GDM1 (cell line): ENCODE measurements at regions not wholly inside any gene's neighbourhood (a gene's known extent, or its start where the extent isn't known, plus 50 kb on each side); places are given as distances from the start of the nearest gene placed in this dataset.

Experiments
- DNase-seq: peaks from one replicate; lab custom pipeline; 2025; lab: John Stamatoyannopoulos, UW

- DNase-seq: no peak
These were observed 77.4 kb upstream of the DOCK9 start for GRCh38 chr13:99055281-99055680.

- no peak for DNase-seq
These were observed 77.9 kb upstream of the DOCK9 start for GRCh38 chr13:99055735-99056134.

GRCh38 chr13:99056381-99057014, 78.6 kb upstream of the DOCK9 start:
- no peak for DNase-seq

- DNase-seq: no peak
These were observed 79.6 kb upstream of the DOCK9 start for GRCh38 chr13:99057310-99057975.

- DNase-seq: no peak
These were observed 80.9 kb upstream of the DOCK9 start for GRCh38 chr13:99058527-99059495.

GRCh38 chr13:99059498-99060075, 81.7 kb upstream of the DOCK9 start:
- DNase-seq: no peak

- DNase-seq: no peak
These were observed 83.5 kb upstream of the DOCK9 start for GRCh38 chr13:99061411-99061810.

- no peak for DNase-seq
These were observed 84.7 kb upstream of the DOCK9 start for GRCh38 chr13:99062593-99062992.

- no peak for DNase-seq
These were observed 85.3 kb upstream of the DOCK9 start for GRCh38 chr13:99063178-99063577.

- DNase-seq: no peak
These were observed 86.1 kb upstream of the DOCK9 start for GRCh38 chr13:99063952-99064351.

GRCh38 chr13:99064624-99065234, 86.9 kb upstream of the DOCK9 start:
- no peak for DNase-seq

- no peak for DNase-seq
These were observed 87.6 kb upstream of the DOCK9 start for GRCh38 chr13:99065235-99066015.

GRCh38 chr13:99066219-99066618, 88.4 kb upstream of the DOCK9 start:
- DNase-seq: no peak

- DNase-seq: no peak
These were observed 89.5 kb upstream of the DOCK9 start for GRCh38 chr13:99067159-99067985.

GRCh38 chr13:99071211-99071610, 93.3 kb upstream of the DOCK9 start:
- no peak for DNase-seq

GRCh38 chr13:99071666-99072065, 93.8 kb upstream of the DOCK9 start:
- DNase-seq: no peak

GRCh38 chr13:99072356-99072755, 94.5 kb upstream of the DOCK9 start:
- DNase-seq: no peak

GRCh38 chr13:99072941-99073340, 95.1 kb upstream of the DOCK9 start:
- no peak for DNase-seq

- no peak for DNase-seq
These were observed 96.8 kb upstream of the DOCK9 start for GRCh38 chr13:99074693-99075092.
